Gastrocnemius medialis (tissue), 4 donors: ENCODE measurements at regions not wholly inside any gene's neighbourhood (a gene's known extent, or its start where the extent isn't known, plus 50 kb on each side); places are given as distances from the start of the nearest gene placed in this dataset.

Source experiments
- CTCF ChIP-seq, 5 experiments: fragments of 450-650 bp in 3 of 5; fragments of 200-600 bp in 2 of 5; sonication (generic) in 2 of 5; IDR thresholded peaks in 4 of 5; conservative IDR thresholded peaks in 1 of 5; 1 replicate in 4 of 5; 2 replicates in 1 of 5; pipeline ENCODE4 v1.5.1; 2016 to 2019; ENCODE audit warnings: antibody characterized with exemption in 5 of 5, mild to moderate bottlenecking in 3 of 5, moderate library complexity in 3 of 5
- POLR2A ChIP-seq, 2 donors: fragments of 450-650 bp; IDR thresholded peaks; one replicate each; pipeline ENCODE4 v1.6.1; 2017; ENCODE audit warnings: antibody characterized with exemption in 2 of 2, mild to moderate bottlenecking in 2 of 2, moderate library complexity in 2 of 2

GRCh38 chr6:15741405-15741804 is 78.6 kb upstream of the DTNBP1 start:
- no peak for TF ChIP-seq POLR2A (IDR thresholded peaks at IDR 0.05)
- TF ChIP-seq CTCF (IDR thresholded peaks at IDR 0.05 in 4 of 5, conservative IDR thresholded peaks at IDR 0.05 in 1 of 5): no peak
